Hepatocyte (in vitro differentiated cells): ENCODE measurements at regions not wholly inside any gene's neighbourhood (a gene's known extent, or its start where the extent isn't known, plus 50 kb on each side); places are given as distances from the start of the nearest gene placed in this dataset.

Experiments
- EZH2phosphoT487 ChIP-seq: fragments of 200-600 bp; sonication (generic); IDR thresholded peaks from one replicate; pipeline ENCODE4 v1.6.1; 2018; ENCODE audit warnings: antibody characterized with exemption, mild to moderate bottlenecking, low read depth, moderate library complexity; ENCODE audit not compliant: unreplicated experiment, severe bottlenecking
- TF ChIP-seq, protein P1 (sequence below): fragments of 200-600 bp; sonication (generic); IDR thresholded peaks from 2 replicates; pipeline ENCODE4 v1.5.1; 2016; ENCODE audit warnings: antibody characterized with exemption, mild to moderate bottlenecking; ENCODE audit not compliant: poor library complexity

DNA sequence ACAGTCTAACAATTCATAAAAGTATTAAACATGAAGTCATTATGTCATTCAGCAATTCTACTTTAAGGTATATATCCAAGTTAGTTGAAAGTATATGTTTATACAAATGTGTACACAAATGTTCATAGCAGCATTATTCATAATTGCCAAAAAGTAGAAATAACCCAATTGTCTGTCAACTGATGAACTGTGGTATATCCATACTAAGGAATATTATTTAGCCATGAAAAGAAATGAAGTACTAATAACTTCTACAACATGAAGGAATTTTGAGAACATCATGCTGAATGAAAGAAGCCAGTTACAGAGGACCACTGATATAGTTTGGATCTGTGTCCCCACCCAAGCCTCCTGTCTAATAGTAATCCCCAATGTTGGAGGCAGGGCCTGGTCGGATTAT lies 224.3 kb downstream of the SPATA31D1 start:
- TF ChIP-seq, protein P1, sequence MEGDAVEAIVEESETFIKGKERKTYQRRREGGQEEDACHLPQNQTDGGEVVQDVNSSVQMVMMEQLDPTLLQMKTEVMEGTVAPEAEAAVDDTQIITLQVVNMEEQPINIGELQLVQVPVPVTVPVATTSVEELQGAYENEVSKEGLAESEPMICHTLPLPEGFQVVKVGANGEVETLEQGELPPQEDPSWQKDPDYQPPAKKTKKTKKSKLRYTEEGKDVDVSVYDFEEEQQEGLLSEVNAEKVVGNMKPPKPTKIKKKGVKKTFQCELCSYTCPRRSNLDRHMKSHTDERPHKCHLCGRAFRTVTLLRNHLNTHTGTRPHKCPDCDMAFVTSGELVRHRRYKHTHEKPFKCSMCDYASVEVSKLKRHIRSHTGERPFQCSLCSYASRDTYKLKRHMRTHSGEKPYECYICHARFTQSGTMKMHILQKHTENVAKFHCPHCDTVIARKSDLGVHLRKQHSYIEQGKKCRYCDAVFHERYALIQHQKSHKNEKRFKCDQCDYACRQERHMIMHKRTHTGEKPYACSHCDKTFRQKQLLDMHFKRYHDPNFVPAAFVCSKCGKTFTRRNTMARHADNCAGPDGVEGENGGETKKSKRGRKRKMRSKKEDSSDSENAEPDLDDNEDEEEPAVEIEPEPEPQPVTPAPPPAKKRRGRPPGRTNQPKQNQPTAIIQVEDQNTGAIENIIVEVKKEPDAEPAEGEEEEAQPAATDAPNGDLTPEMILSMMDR, result no peak
- TF ChIP-seq EZH2phosphoT487, result no peak
